Mesenchymal stem cell (in vitro differentiated cells and primary cell): ENCODE measurements at regions not wholly inside any gene's neighbourhood (a gene's known extent, or its start where the extent isn't known, plus 50 kb on each side); places are given as distances from the start of the nearest gene placed in this dataset.

ENCODE experiments used
- DNase-seq: peaks from one replicate; pipeline ENCODE4 v3.0.0-alpha.2; 2013
- H2AFZ ChIP-seq: one replicate; pipeline ENCODE4 v1.6.1; 2013; ENCODE audit warnings: low read depth, mild to moderate bottlenecking, control low read depth, inconsistent platforms, low read length, moderate library complexity
- H2AK5ac ChIP-seq: 2 replicates; pipeline ENCODE4 v1.6.1; 2013; ENCODE audit warnings: low read length, moderate library complexity, mild to moderate bottlenecking, inconsistent platforms; ENCODE audit not compliant: severe bottlenecking
- H2BK120ac ChIP-seq: one replicate; pipeline ENCODE4 v1.6.1; 2013; ENCODE audit warnings: low read depth, mild to moderate bottlenecking, inconsistent platforms, low read length, moderate library complexity
- H2BK12ac ChIP-seq, 2 experiments: one replicate each; pipeline ENCODE4 v1.6.1; 2013; ENCODE audit warnings: inconsistent platforms in 2 of 2, low read length in 2 of 2, mild to moderate bottlenecking in 2 of 2, moderate library complexity in 2 of 2, control low read depth in 1 of 2
- H2BK15ac ChIP-seq: one replicate; pipeline ENCODE4 v1.6.1; 2013; ENCODE audit warnings: mild to moderate bottlenecking, low read depth, inconsistent platforms; ENCODE audit not compliant: poor library complexity, severe bottlenecking
- H2BK5ac ChIP-seq: 2 replicates; pipeline ENCODE4 v1.6.1; 2013; ENCODE audit warnings: low read depth, mild to moderate bottlenecking, low read length, control low read depth, inconsistent platforms; ENCODE audit not compliant: poor library complexity, severe bottlenecking
- H3K14ac ChIP-seq, 2 experiments: one replicate each; pipeline ENCODE4 v1.6.1; 2013; ENCODE audit warnings: inconsistent platforms in 2 of 2, low read length in 2 of 2, control low read depth in 1 of 2, mild to moderate bottlenecking in 1 of 2, moderate library complexity in 1 of 2
- H3K18ac ChIP-seq, 2 experiments: one replicate each; pipeline ENCODE4 v1.6.1; 2013; ENCODE audit warnings: inconsistent platforms in 2 of 2, low read length in 2 of 2, control low read depth in 1 of 2, low read depth in 1 of 2, mild to moderate bottlenecking in 1 of 2
- H3K23ac ChIP-seq, 2 experiments: one replicate each; pipeline ENCODE4 v1.6.1; 2013; ENCODE audit warnings: inconsistent platforms in 2 of 2, low read length in 2 of 2, mild to moderate bottlenecking in 2 of 2, moderate library complexity in 2 of 2, control low read depth in 1 of 2
- H3K27ac ChIP-seq: 2 replicates; pipeline ENCODE4 v1.5.1; 2013; ENCODE audit warnings: mild to moderate bottlenecking, moderate library complexity, low read length, control low read depth, inconsistent platforms; ENCODE audit not compliant: poor library complexity, severe bottlenecking
- H3K27me3 ChIP-seq, 2 experiments: 2 replicates each; pipeline versions ENCODE4 v1.6.1 to v1.7.0; 2013; ENCODE audit warnings: low read length in 2 of 2, mild to moderate bottlenecking in 2 of 2, moderate library complexity in 2 of 2, control low read depth in 1 of 2, inconsistent platforms in 1 of 2; ENCODE audit not compliant: control insufficient read depth in 1 of 2, insufficient read depth in 1 of 2
- H3K36me3 ChIP-seq, 2 experiments: 2 replicates each; pipeline versions ENCODE4 v1.6.1 to v1.7.0; 2013; ENCODE audit warnings: low read length in 2 of 2, control low read depth in 1 of 2, inconsistent platforms in 1 of 2, low read depth in 1 of 2, mild to moderate bottlenecking in 1 of 2; ENCODE audit not compliant: insufficient read depth in 2 of 2, control insufficient read depth in 1 of 2
- H3K4ac ChIP-seq, 2 experiments: one replicate each; pipeline ENCODE4 v1.6.1; 2013; ENCODE audit warnings: inconsistent platforms in 2 of 2, low read length in 2 of 2, mild to moderate bottlenecking in 2 of 2, moderate library complexity in 2 of 2, control low read depth in 1 of 2, low read depth in 1 of 2
- H3K4me1 ChIP-seq: 2 replicates; pipeline ENCODE4 v1.6.1; 2013; ENCODE audit warnings: low read depth, low read length, control low read depth; ENCODE audit not compliant: control insufficient read depth, insufficient read depth
- H3K4me2 ChIP-seq: 2 replicates; pipeline ENCODE4 v1.6.1; 2013; ENCODE audit warnings: low read length, mild to moderate bottlenecking, inconsistent platforms; ENCODE audit not compliant: poor library complexity, severe bottlenecking
- H3K4me3 ChIP-seq, 2 experiments: 2 replicates each; pipeline versions ENCODE4 v1.5.1 to v1.7.0; 2013; ENCODE audit warnings: low read length in 2 of 2, mild to moderate bottlenecking in 2 of 2, control low read depth in 1 of 2, low read depth in 1 of 2; ENCODE audit not compliant: insufficient read depth in 1 of 2
- H3K79me1 ChIP-seq: replicated peaks from 2 replicates; pipeline ENCODE4 v1.6.1; 2013; ENCODE audit warnings: mild to moderate bottlenecking, control low read depth, low read length, inconsistent platforms; ENCODE audit not compliant: poor library complexity, severe bottlenecking
- H3K9ac ChIP-seq: 2 replicates; pipeline ENCODE4 v1.7.0; 2013; ENCODE audit warnings: mild to moderate bottlenecking, low read length, moderate library complexity
- H3K9me3 ChIP-seq: 2 replicates; pipeline ENCODE4 v1.7.0; 2013; ENCODE audit warnings: mild to moderate bottlenecking, low read length; ENCODE audit not compliant: control insufficient read depth
- H4K8ac ChIP-seq: one replicate; pipeline ENCODE4 v1.6.1; 2013; ENCODE audit warnings: inconsistent platforms, mild to moderate bottlenecking, low read length, moderate library complexity
- H4K91ac ChIP-seq: one replicate; pipeline ENCODE4 v1.6.1; 2013; ENCODE audit warnings: mild to moderate bottlenecking, low read length, inconsistent platforms
- WGBS: methylation state at CpG from one replicate; pipeline ENCODE4 v1.1.7; 2013; ENCODE audit warnings: mixed read lengths; 5-methylcytosine and 5-hydroxymethylcytosine counted together

- H2AK5ac ChIP-seq, result no peak overlapping the region
- H3K18ac ChIP-seq, result no peak overlapping the region
- H2BK120ac ChIP-seq, result no peak overlapping the region
- no peaks in the 10 kb centered on the region for H3K36me3 ChIP-seq
- H2AFZ ChIP-seq, result no peak overlapping the region
- no peak overlapping the region for H3K4me2 ChIP-seq
- no peaks in the 10 kb centered on the region for H3K79me1 ChIP-seq
- DNase-seq, result peak; percentile 22
- H2BK12ac ChIP-seq, result no peak overlapping the region
- no peak overlapping the region for H3K4ac ChIP-seq
- no peak overlapping the region for H3K14ac ChIP-seq
- H3K27ac ChIP-seq, result no peak overlapping the region
- H2BK15ac ChIP-seq, result no peak overlapping the region
- H3K4me3 ChIP-seq, result no peak overlapping the region
- no peak overlapping the region for H4K8ac ChIP-seq
- H3K9ac ChIP-seq, result no peak overlapping the region
- no peaks in the 10 kb centered on the region for H3K27me3 ChIP-seq
- H3K9me3 ChIP-seq, result no peaks in the 10 kb centered on the region
- H4K91ac ChIP-seq, result no peak overlapping the region
- H3K23ac ChIP-seq, result no peak overlapping the region
- H2BK5ac ChIP-seq, result no peak overlapping the region
- H3K4me1 ChIP-seq, result no peaks in the 10 kb centered on the region
- 98% methylated on average over 3 of the region's 3 CpGs for WGBS
Measured at GRCh38 chr20:52569201-52569600, 377.6 kb upstream of the ZFP64 start.

- Histone ChIP-seq H4K8ac (no peak overlapping the region), H3K9ac (no peak overlapping the region), H3K27me3 (no peaks in the 10 kb centered on the region), H3K23ac (no peak overlapping the region), H2AK5ac (no peak overlapping the region), H3K4me3 (no peak overlapping the region), H3K27ac (no peak overlapping the region), H4K91ac (no peak overlapping the region), H2BK12ac (no peak overlapping the region), H2BK15ac (no peak overlapping the region), H3K18ac (no peak overlapping the region), H2BK5ac (no peak overlapping the region), H3K79me1 (no peaks in the 10 kb centered on the region), H3K9me3 (no peaks in the 10 kb centered on the region), H3K4ac (no peak overlapping the region), H2BK120ac (no peak overlapping the region), H2AFZ (no peak overlapping the region), H3K4me1 (no peaks in the 10 kb centered on the region), H3K4me2 (no peak overlapping the region), H3K14ac (peak overlapping the region in 1 of 2 experiments; percentile 11), H3K36me3 (no peaks in the 10 kb centered on the region)
- no peak for DNase-seq
- WGBS, result 100% methylated on average over 2 of the region's 2 CpGs
Measured at GRCh38 chr20:52565614-52566013, 374.0 kb upstream of the ZFP64 start.

- Histone ChIP-seq H3K27ac (no peak overlapping the region), H2AFZ (no peak overlapping the region), H2BK5ac (no peak overlapping the region), H2AK5ac (no peak overlapping the region), H3K4me2 (no peak overlapping the region), H3K36me3 (no peaks in the 10 kb centered on the region), H3K27me3 (no peaks in the 10 kb centered on the region), H4K8ac (no peak overlapping the region), H3K4me1 (no peaks in the 10 kb centered on the region), H3K4ac (no peak overlapping the region), H3K9ac (no peak overlapping the region), H3K4me3 (no peak overlapping the region), H3K9me3 (peaks cover 7% of the 10 kb centered on the region), H2BK120ac (no peak overlapping the region), H2BK15ac (no peak overlapping the region), H3K79me1 (no peaks in the 10 kb centered on the region), H3K23ac (no peak overlapping the region), H3K14ac (no peak overlapping the region), H2BK12ac (no peak overlapping the region), H3K18ac (no peak overlapping the region), H4K91ac (no peak overlapping the region)
- 97% methylated on average over 4 of the region's 4 CpGs for WGBS
- DNase-seq, result no peak
Measured at GRCh38 chr20:52564594-52564993, 373.0 kb upstream of the ZFP64 start.

GRCh38 chr20:52552181-52552872 is 360.7 kb upstream of the ZFP64 start:
- WGBS, result 73% methylated on average over 10 of the region's 12 CpGs
- H3K9ac ChIP-seq, result no peak overlapping the region
- H3K79me1 ChIP-seq, result no peaks in the 10 kb centered on the region

More at GRCh38 chr20:52552181-52552872, 360.7 kb upstream of the ZFP64 start:
- H3K9me3 ChIP-seq, result peaks cover 3% of the 10 kb centered on the region
- H3K23ac ChIP-seq, result no peak overlapping the region
- no peak overlapping the region for H3K4me2 ChIP-seq
- no peak overlapping the region for H4K91ac ChIP-seq
- peak; percentile 28 for DNase-seq
- no peak overlapping the region for H2AFZ ChIP-seq
- no peak overlapping the region for H2BK15ac ChIP-seq
- H2AK5ac ChIP-seq, result no peak overlapping the region
- H3K14ac ChIP-seq, result no peak overlapping the region
- no peak overlapping the region for H2BK120ac ChIP-seq
- no peak overlapping the region for H4K8ac ChIP-seq
- H3K4me3 ChIP-seq, result no peak overlapping the region
- no peak overlapping the region for H2BK12ac ChIP-seq
- H3K36me3 ChIP-seq, result no peaks in the 10 kb centered on the region
- H3K4me1 ChIP-seq, result no peaks in the 10 kb centered on the region
- no peak overlapping the region for H3K18ac ChIP-seq
- no peak overlapping the region for H3K4ac ChIP-seq
- H3K27ac ChIP-seq, result no peak overlapping the region
- no peaks in the 10 kb centered on the region for H3K27me3 ChIP-seq
- H2BK5ac ChIP-seq, result no peak overlapping the region
